Stimulated activated naive CD4-positive, alpha-beta T cell (primary cell): ENCODE measurements at regions not wholly inside any gene's neighbourhood (a gene's known extent, or its start where the extent isn't known, plus 50 kb on each side); places are given as distances from the start of the nearest gene placed in this dataset.

Experiments used
- DNase-seq, 6 experiments: peaks; one replicate each; lab custom pipeline; 2025; lab: John Stamatoyannopoulos, UW

- DNase-seq = no peak
Measured at GRCh38 chr4:64464581-64464980, 55.3 kb upstream of the TECRL start.
